ENCODE measurements at regions not wholly inside any gene's neighbourhood (a gene's known extent, or its start where the extent isn't known, plus 50 kb on each side); places are given as distances from the start of the nearest gene placed in this dataset.

- TF ChIP-seq ZNF274 (IDR thresholded peaks at IDR 0.05; ENCODE audit: low read depth, low read length): no peak
- no peak for TF ChIP-seq SUZ12 (IDR thresholded peaks at IDR 0.05; ENCODE audit: extremely low read depth, insufficient read depth, insufficient read length)
Measured at GRCh38 chr18:78554944-78555608, 424.5 kb upstream of the SALL3 start.
